ENCODE measurements at regions not wholly inside any gene's neighbourhood (a gene's known extent, or its start where the extent isn't known, plus 50 kb on each side); places are given as distances from the start of the nearest gene placed in this dataset.

DNA sequence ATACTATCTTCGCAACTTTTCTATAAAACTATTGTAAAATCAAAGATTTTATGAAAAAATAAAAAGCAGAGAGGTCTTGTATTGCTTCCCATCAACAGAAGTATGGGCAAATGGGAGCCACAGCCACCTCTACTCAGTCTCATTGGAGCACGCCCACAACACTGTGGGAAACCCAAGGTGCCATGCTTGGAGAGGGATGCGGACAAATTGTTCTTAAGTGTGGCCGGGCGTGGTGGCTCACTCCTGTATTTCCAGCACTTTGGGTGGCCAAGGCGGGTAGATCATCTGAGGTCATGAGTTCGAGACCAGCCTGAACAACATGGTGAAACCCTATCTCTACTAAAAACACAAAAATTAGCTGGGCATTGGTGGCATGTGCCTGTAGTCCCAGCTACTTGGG, 498.2 kb upstream of the SOX5 start:
- no peak for TF ChIP-seq CTCF (IDR thresholded peaks at IDR 0.05)
- TF ChIP-seq POLR2A (IDR thresholded peaks at IDR 0.05), result no peak
